GM21576 (cell line): ENCODE measurements at regions not wholly inside any gene's neighbourhood (a gene's known extent, or its start where the extent isn't known, plus 50 kb on each side); places are given as distances from the start of the nearest gene placed in this dataset.

Source experiments
- ATAC-seq: cut with Tn5 transposase; IDR thresholded peaks from one replicate; pipeline ENCODE4 v1.9.1; 2021; ENCODE audit warnings: mild to moderate bottlenecking, moderate library complexity; ENCODE audit not compliant: unreplicated experiment

DNA sequence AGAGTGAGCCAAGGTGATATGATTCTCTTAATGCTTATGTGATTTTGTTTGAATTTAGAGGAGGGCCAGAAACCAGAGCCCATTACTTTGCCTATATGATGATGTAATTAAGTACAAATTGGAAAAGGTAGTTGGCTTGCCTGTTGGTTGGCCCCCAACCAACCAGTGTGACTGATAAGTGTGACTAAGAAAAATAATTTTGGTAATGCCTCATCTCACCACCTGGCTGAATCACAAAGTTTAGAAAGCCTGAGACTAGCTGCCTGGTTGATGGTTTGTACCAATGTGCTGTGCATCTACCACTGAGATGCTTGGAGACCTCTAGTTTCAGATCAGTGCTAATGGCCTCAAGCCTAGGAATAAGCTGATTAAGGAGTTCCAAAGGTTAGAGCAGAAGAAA is 338.7 kb downstream of the CDH2 start:
- ATAC-seq, result no peak

GRCh38 chr18:27826101-27826500 is 350.8 kb downstream of the CDH2 start:
- ATAC-seq, result no peak

DNA sequence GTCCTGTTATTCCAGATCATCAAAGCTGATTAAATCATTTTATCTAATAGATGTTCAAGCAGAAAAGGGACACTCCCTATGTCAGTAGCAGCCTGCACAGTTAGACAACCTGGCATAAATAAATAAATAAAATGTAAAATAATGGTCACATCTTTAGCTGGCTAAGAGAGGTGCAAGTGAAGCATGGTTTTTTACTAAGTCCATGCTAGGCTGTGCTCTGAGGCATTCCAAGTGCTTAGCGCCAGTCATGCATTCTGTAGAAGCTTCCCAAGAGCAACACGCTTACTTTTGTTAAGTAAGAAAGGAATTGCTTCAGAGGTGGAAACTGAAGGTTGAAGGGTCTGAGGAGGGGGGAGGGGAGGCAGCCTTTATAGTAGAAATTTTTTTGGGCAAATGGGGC is 351.2 kb downstream of the CDH2 start:
- ATAC-seq, result no peak

GRCh38 chr18:27824841-27825681 is 351.9 kb downstream of the CDH2 start:
- ATAC-seq, result no peak

- no peak for ATAC-seq
Observed at GRCh38 chr18:27824275-27824674, 352.7 kb downstream of the CDH2 start.

- ATAC-seq, result no peak
Observed at GRCh38 chr18:27823053-27823452, 353.9 kb downstream of the CDH2 start.

GRCh38 chr18:27808683-27809082 is 368.2 kb downstream of the CDH2 start:
- ATAC-seq, result no peak

DNA sequence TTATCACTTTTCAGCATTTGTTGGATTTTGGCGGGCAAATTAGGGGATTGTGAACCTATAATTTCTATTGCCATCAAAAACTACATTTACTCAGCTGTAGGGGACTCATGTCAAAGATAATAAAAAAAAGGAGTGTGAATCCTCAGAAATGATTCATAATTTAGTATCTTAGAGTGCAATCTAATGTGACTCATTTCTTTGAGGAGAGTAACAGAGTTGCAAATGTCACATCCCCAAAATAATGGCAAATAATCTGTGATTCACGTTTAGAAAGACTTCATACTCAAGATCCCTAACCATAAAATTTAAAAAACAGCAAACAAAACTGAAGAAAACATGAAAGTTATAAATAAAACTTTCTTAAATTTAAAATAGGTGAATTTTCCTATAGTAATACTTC is 373.0 kb downstream of the CDH2 start:
- no peak for ATAC-seq

- ATAC-seq, result no peak
Observed at GRCh38 chr18:27797484-27797883, 379.4 kb downstream of the CDH2 start.

DNA sequence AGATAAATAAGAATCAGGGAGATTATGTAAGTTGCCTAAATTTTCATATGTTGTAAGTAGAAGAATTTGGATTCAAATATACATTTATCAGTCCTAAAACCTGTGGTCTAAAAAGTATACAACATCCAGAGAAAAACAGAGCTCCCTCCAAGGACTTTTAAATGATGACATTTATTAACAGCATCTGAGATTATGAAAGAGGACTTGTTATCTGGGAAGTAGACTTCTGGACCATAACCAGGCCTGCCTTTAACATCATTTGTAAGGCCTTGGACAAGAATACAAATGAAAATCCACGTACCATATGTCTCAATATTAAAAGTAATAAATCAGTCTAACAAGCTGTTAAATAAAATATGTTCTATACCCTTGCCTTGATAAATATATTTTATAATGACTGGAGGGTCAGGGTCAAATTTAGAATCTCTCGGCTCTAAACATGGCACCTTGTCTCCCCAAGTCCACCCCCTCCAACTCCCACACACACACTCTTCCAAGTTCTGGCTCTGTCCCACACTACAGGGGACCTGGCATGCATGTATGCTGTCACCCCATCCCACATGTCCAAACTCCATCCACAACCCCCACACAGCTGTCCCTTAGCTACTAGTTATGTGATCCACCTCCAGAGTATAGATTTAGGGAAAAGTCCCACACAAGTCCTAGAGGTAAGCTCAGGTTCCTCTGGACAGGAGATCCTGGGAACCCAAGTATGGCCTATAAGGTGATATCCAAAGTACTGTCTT is 382.6 kb downstream of the CDH2 start:
- no peak for ATAC-seq

DNA sequence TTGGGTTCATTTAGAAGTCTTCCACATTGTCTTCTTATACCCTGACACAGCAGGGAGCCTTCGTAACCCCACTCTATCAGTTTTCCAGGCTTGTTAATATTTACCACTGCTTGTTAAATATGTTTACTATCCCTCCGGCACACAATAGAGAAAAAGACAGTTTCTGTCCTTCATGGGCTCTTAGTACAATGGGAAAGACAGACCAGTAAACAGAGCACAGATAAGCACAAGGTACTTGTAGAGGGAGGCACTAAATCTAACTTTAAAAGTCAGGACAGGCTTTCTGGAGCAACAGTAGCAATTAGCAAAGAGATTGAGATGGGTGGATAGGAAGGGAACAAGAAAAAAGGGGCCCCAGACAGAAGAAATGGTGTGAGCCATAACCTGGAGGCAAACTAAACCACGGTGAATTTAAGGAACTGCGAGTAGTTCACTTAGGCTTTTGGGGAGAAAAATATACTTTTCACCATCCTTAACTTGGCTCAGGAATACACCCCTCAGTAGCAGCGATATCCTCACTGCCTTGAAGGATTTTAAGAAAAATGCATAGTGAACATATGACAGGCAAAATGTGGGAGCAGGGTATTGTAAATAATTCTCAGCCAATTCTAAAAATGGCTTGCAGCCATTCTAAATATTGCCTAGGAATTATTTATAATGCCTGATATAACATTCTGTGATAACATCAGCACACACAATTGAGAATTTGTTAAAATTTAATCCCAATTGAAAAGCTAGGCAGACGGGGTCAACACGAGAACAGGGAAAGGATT is 383.7 kb downstream of the CDH2 start:
- ATAC-seq, result no peak

DNA sequence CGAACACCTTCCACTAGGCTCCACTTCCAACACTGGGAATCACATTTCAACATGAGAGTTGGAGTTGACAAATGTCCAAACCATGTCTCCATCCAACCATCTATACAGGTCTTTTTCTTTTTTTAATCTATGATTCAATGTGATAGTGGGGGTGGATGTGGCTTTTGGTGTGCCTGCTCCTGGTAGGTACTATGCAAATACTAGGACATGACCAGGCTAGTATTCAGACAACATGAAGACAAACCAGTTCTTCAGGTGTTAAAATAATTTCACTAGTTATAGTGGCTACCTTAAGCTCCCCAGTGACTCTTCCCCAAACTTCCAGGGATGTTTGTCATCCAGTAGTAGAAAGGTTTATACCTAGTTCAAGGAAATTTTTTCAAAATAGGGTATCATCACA is 387.5 kb downstream of the CDH2 start:
- no peak for ATAC-seq

DNA sequence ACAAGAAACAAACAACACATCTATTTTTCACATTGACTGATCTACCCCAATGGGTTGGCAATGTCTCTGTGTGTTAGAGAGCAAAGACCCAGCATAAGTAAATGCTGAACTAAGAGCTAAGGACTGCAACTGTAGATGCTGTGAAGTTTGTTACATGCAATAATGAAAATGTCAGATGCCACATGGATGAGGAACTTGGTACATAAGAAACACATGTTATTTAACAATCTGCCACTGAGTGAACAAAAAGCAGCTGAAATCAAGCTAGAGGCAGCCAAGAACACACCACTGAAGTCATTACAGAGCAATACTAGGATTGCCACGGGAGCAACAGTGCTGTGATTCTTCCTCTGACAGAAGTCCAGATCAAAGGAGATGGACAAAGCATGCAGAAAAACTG is 389.4 kb downstream of the CDH2 start:
- ATAC-seq, result no peak

GRCh38 chr18:27785815-27786471 is 391.0 kb downstream of the CDH2 start:
- ATAC-seq, result no peak

- no peak for ATAC-seq
Observed at GRCh38 chr18:27780061-27780745, 396.7 kb downstream of the CDH2 start.

GRCh38 chr18:27778925-27779324 is 398.0 kb downstream of the CDH2 start:
- ATAC-seq, result no peak

GRCh38 chr18:27778441-27778840 is 398.5 kb downstream of the CDH2 start:
- no peak for ATAC-seq

DNA sequence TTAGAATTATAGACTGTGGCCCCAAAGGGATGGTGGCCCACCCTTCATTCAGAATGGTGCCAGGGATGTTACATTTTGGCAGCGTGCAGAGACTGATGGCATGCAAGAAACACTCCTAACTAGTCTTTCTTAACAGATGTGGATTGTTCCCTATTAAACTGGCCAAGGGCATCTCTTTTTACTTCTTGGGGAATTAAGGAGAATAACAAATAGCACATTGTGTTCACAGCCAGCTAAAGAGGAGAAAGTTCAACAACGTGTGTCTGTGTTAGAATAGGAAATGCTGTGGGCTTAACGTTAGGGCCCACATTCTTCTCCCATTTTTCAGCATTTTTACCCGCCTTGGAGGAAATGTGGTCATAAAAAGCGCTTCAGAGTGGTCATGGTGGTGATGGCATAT is 404.8 kb downstream of the CDH2 start:
- ATAC-seq, result no peak

- no peak for ATAC-seq
Observed at GRCh38 chr18:27771571-27771970, 405.4 kb downstream of the CDH2 start.

- ATAC-seq, result no peak
Observed at GRCh38 chr18:27769152-27769551, 407.8 kb downstream of the CDH2 start.
